ENCODE measurements at regions not wholly inside any gene's neighbourhood (a gene's known extent, or its start where the extent isn't known, plus 50 kb on each side); places are given as distances from the start of the nearest gene placed in this dataset.

DNA sequence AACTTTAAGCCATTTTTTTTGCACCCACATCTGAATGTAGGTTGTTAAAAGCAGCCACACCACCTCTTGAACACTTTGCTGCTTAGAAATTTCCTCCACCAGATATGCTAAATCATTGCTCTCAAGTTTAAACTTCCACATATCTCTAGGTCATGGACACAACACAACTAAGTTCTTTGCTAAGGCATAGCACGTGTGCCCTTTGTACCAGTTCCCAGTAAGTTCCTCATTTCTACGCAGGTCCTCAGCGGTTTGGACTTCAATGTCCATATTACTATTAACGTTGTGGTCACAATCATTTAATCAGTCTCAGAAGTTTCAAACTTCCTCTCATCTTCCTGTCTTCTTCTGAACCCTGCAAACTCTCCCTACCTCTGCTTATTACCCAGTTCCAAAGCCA, 661.6 kb upstream of the PKN2 start:
- Histone ChIP-seq H3K9me3 (ENCODE audit: low read length) (no peaks in the 10 kb centered on the region), H3K27ac (ENCODE audit: low read depth, low read length, poor library complexity, severe bottlenecking) (no peak overlapping the region), H3K4me3 (ENCODE audit: low read depth, low read length, poor library complexity, severe bottlenecking) (no peak overlapping the region), H3K9me2 (ENCODE audit: insufficient read depth, low read length) (no peaks in the 10 kb centered on the region), H4K20me1 (ENCODE audit: insufficient read depth, low read length) (no peaks in the 10 kb centered on the region), H3K79me2 (ENCODE audit: insufficient read depth, low read depth, low read length) (no peaks in the 10 kb centered on the region), H3K36me3 (ENCODE audit: insufficient read depth, low read length) (no peaks in the 10 kb centered on the region), H2AFZ (ENCODE audit: low read length) (no peak overlapping the region), H3K4me1 (ENCODE audit: insufficient read depth, low read length, poor library complexity, severe bottlenecking) (no peaks in the 10 kb centered on the region), H3K4me2 (ENCODE audit: low read length) (no peak overlapping the region)
- intact Hi-C loops (cut with micrococcal nuclease; ENCODE audit: unreplicated experiment) = no loop called here
- no peak for DNase-seq (ENCODE audit: low spot score)
- POLR2A ChIA-PET = no interaction called here
- BruUV-seq (replicated peaks) = no TSS peak
- TF ChIP-seq, protein P1, sequence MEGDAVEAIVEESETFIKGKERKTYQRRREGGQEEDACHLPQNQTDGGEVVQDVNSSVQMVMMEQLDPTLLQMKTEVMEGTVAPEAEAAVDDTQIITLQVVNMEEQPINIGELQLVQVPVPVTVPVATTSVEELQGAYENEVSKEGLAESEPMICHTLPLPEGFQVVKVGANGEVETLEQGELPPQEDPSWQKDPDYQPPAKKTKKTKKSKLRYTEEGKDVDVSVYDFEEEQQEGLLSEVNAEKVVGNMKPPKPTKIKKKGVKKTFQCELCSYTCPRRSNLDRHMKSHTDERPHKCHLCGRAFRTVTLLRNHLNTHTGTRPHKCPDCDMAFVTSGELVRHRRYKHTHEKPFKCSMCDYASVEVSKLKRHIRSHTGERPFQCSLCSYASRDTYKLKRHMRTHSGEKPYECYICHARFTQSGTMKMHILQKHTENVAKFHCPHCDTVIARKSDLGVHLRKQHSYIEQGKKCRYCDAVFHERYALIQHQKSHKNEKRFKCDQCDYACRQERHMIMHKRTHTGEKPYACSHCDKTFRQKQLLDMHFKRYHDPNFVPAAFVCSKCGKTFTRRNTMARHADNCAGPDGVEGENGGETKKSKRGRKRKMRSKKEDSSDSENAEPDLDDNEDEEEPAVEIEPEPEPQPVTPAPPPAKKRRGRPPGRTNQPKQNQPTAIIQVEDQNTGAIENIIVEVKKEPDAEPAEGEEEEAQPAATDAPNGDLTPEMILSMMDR (conservative IDR thresholded peaks at IDR 0.05; ENCODE audit: low read length) = no peak
- no peak for TF ChIP-seq EZH2phosphoT487 (IDR thresholded peaks at IDR 0.05; ENCODE audit: borderline replicate concordance, low read depth, low read length)
- CTCF ChIA-PET (ENCODE audit: unreplicated experiment) = no interaction called here

DNA sequence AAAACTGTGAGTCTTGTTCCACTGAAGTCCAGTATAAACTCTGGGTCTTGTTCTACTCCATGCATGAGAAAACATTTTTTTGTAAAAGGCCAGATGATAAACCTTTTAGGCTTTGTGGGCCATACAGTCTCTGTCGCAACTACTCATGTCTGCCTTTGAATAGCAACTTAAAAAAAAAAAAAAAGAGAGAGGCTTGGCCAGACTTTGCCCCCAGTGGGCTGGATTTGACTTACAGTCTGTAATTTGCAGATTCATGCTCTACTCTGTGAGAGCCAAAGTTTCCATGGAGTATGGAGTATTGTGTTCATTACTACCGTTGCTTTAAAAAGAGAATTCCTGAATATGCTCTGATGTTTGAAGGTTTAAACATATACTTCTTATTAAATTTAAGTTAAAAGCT, 654.9 kb upstream of the PKN2 start:
- Histone ChIP-seq H3K79me2 (ENCODE audit: insufficient read depth, low read depth, low read length) (no peaks in the 10 kb centered on the region), H4K20me1 (ENCODE audit: insufficient read depth, low read length) (no peaks in the 10 kb centered on the region), H3K27ac (ENCODE audit: low read depth, low read length, poor library complexity, severe bottlenecking) (no peak overlapping the region), H3K36me3 (ENCODE audit: insufficient read depth, low read length) (no peaks in the 10 kb centered on the region), H3K4me1 (ENCODE audit: insufficient read depth, low read length, poor library complexity, severe bottlenecking) (no peaks in the 10 kb centered on the region), H3K9me3 (ENCODE audit: low read length) (no peaks in the 10 kb centered on the region), H3K4me3 (ENCODE audit: low read depth, low read length, poor library complexity, severe bottlenecking) (no peak overlapping the region), H3K4me2 (ENCODE audit: low read length) (no peak overlapping the region), H3K9me2 (ENCODE audit: insufficient read depth, low read length) (no peaks in the 10 kb centered on the region), H2AFZ (ENCODE audit: low read length) (no peak overlapping the region)
- no TSS peak for BruUV-seq (replicated peaks)
- CTCF ChIA-PET (ENCODE audit: unreplicated experiment) = no interaction called here
- intact Hi-C loops (cut with micrococcal nuclease; ENCODE audit: unreplicated experiment) = no loop called here
- DNase-seq (ENCODE audit: low spot score) = no peak
- TF ChIP-seq, protein P1 (conservative IDR thresholded peaks at IDR 0.05; ENCODE audit: low read length) = no peak
- no peak for TF ChIP-seq EZH2phosphoT487 (IDR thresholded peaks at IDR 0.05; ENCODE audit: borderline replicate concordance, low read depth, low read length)
- POLR2A ChIA-PET = no interaction called here

- intact Hi-C loops (cut with micrococcal nuclease; ENCODE audit: unreplicated experiment) = no loop called here
- TF ChIP-seq EZH2phosphoT487 (IDR thresholded peaks at IDR 0.05; ENCODE audit: borderline replicate concordance, low read depth, low read length) = no peak
- TF ChIP-seq, protein P1 (conservative IDR thresholded peaks at IDR 0.05; ENCODE audit: low read length) = no peak
Measured at GRCh38 chr1:88029899-88030298, 654.2 kb upstream of the PKN2 start.

More at GRCh38 chr1:88029899-88030298, 654.2 kb upstream of the PKN2 start:
- Histone ChIP-seq H3K9me2 (ENCODE audit: insufficient read depth, low read length) (no peaks in the 10 kb centered on the region), H3K36me3 (ENCODE audit: insufficient read depth, low read length) (no peaks in the 10 kb centered on the region), H3K27ac (ENCODE audit: low read depth, low read length, poor library complexity, severe bottlenecking) (no peak overlapping the region), H3K4me2 (ENCODE audit: low read length) (no peak overlapping the region), H3K79me2 (ENCODE audit: insufficient read depth, low read depth, low read length) (no peaks in the 10 kb centered on the region), H3K4me1 (ENCODE audit: insufficient read depth, low read length, poor library complexity, severe bottlenecking) (no peaks in the 10 kb centered on the region), H2AFZ (ENCODE audit: low read length) (no peak overlapping the region), H3K9me3 (ENCODE audit: low read length) (no peaks in the 10 kb centered on the region), H4K20me1 (ENCODE audit: insufficient read depth, low read length) (no peaks in the 10 kb centered on the region), H3K4me3 (ENCODE audit: low read depth, low read length, poor library complexity, severe bottlenecking) (no peak overlapping the region)
- BruUV-seq (replicated peaks) = no TSS peak
- CTCF ChIA-PET (ENCODE audit: unreplicated experiment) = no interaction called here
- POLR2A ChIA-PET = interaction anchor here (0.6 kb wide), 1 partner anchor 75 kb away, joined by 5 read pairs; no protein-coding TSS in a partner anchor
- no peak for DNase-seq (ENCODE audit: low spot score)

Measured in OCI-LY7 (cell line).